Ishikawa (cell line): ENCODE measurements at regions not wholly inside any gene's neighbourhood (a gene's known extent, or its start where the extent isn't known, plus 50 kb on each side); places are given as distances from the start of the nearest gene placed in this dataset.

Source experiments
- CEBPB ChIP-seq: IDR thresholded peaks from 2 replicates; pipeline ENCODE4 v1.6.1; 2012
- CREB1 ChIP-seq: IDR thresholded peaks from 2 replicates; pipeline ENCODE4 v1.6.1; 2012; ENCODE audit warnings: low read depth
- EGR1 ChIP-seq: IDR thresholded peaks from 2 replicates; pipeline ENCODE4 v1.6.1; 2012
- EP300 ChIP-seq: IDR thresholded peaks from 2 replicates; pipeline ENCODE4 v1.6.1; 2012; ENCODE audit warnings: borderline replicate concordance
- FOXM1 ChIP-seq: IDR thresholded peaks from 2 replicates; pipeline ENCODE4 v1.6.1; 2012; ENCODE audit warnings: low read depth, borderline replicate concordance
- MAX ChIP-seq: IDR thresholded peaks from 2 replicates; pipeline ENCODE4 v1.6.1; 2012
- NFIC ChIP-seq: IDR thresholded peaks from 2 replicates; pipeline ENCODE4 v1.6.1; 2012
- RAD21 ChIP-seq: IDR thresholded peaks from 2 replicates; pipeline ENCODE4 v1.6.1; 2012; ENCODE audit warnings: low read depth
- TAF1 ChIP-seq: IDR thresholded peaks from 2 replicates; pipeline ENCODE4 v1.6.1; 2012; ENCODE audit warnings: low read depth, mild to moderate bottlenecking
- TCF12 ChIP-seq: IDR thresholded peaks from 2 replicates; pipeline ENCODE4 v1.6.1; 2012; ENCODE audit warnings: low read depth
- TEAD4 ChIP-seq: IDR thresholded peaks from 2 replicates; pipeline ENCODE4 v1.6.1; 2012
- USF1 ChIP-seq: IDR thresholded peaks from 2 replicates; pipeline ENCODE4 v1.6.1; 2012
- YY1 ChIP-seq: IDR thresholded peaks from 2 replicates; pipeline ENCODE4 v1.6.1; 2012; ENCODE audit warnings: low read depth
- ZBTB7A ChIP-seq: IDR thresholded peaks from 2 replicates; pipeline ENCODE4 v1.6.1; 2012; ENCODE audit warnings: low read depth
- TF ChIP-seq, protein P1 (sequence below): IDR thresholded peaks from 2 replicates; pipeline ENCODE4 v1.6.1; 2012; ENCODE audit warnings: low read depth, mild to moderate bottlenecking

DNA sequence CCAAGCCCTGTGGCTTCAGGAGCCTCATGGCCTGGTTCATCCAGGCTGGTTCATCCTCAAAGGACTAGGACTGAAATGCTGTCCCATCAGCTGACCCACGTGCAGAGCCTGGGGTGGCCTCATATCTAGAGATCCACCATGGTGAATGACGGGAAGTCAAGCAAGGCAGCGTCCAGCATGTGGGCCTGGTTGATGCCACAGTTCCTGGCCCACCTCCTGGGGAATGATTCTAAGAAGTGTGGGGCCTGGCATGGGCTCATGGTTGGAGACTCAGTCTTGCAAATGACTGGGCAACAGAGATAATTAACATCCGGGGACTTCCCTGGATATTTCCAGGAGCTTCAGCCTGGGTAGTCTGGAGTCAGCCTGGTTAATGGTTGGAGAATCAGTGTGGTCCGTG is 302.4 kb upstream of the SFSWAP start:
- TF ChIP-seq CEBPB (no peak), EP300 (no peak), TEAD4 (no peak), USF1 (no peak), ZBTB7A (no peak), CREB1 (no peak), RAD21 (no peak), TCF12 (no peak), YY1 (no peak), NFIC (no peak), EGR1 (no peak), TAF1 (no peak), MAX (no peak)
- TF ChIP-seq, protein P1, sequence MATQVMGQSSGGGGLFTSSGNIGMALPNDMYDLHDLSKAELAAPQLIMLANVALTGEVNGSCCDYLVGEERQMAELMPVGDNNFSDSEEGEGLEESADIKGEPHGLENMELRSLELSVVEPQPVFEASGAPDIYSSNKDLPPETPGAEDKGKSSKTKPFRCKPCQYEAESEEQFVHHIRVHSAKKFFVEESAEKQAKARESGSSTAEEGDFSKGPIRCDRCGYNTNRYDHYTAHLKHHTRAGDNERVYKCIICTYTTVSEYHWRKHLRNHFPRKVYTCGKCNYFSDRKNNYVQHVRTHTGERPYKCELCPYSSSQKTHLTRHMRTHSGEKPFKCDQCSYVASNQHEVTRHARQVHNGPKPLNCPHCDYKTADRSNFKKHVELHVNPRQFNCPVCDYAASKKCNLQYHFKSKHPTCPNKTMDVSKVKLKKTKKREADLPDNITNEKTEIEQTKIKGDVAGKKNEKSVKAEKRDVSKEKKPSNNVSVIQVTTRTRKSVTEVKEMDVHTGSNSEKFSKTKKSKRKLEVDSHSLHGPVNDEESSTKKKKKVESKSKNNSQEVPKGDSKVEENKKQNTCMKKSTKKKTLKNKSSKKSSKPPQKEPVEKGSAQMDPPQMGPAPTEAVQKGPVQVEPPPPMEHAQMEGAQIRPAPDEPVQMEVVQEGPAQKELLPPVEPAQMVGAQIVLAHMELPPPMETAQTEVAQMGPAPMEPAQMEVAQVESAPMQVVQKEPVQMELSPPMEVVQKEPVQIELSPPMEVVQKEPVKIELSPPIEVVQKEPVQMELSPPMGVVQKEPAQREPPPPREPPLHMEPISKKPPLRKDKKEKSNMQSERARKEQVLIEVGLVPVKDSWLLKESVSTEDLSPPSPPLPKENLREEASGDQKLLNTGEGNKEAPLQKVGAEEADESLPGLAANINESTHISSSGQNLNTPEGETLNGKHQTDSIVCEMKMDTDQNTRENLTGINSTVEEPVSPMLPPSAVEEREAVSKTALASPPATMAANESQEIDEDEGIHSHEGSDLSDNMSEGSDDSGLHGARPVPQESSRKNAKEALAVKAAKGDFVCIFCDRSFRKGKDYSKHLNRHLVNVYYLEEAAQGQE: no peak

- TF ChIP-seq ZBTB7A (no peak), RAD21 (no peak), EGR1 (no peak), EP300 (no peak), TEAD4 (no peak), NFIC (no peak), MAX (no peak), TAF1 (no peak), USF1 (no peak), FOXM1 (no peak), CEBPB (no peak), TCF12 (no peak), YY1 (no peak), CREB1 (no peak)
- TF ChIP-seq, protein P1: no peak
These were observed 301.7 kb upstream of the SFSWAP start for GRCh38 chr12:131409211-131409610.

GRCh38 chr12:131413006-131413405 is 297.9 kb upstream of the SFSWAP start:
- no peak for TF ChIP-seq ZBTB7A
- no peak for TF ChIP-seq CREB1
- TF ChIP-seq USF1: no peak
- no peak for TF ChIP-seq EGR1
- TF ChIP-seq TAF1: no peak
- TF ChIP-seq YY1: no peak
- no peak for TF ChIP-seq RAD21
- TF ChIP-seq FOXM1: no peak
- no peak for TF ChIP-seq NFIC
- TF ChIP-seq, protein P1: no peak
- no peak for TF ChIP-seq CEBPB
- TF ChIP-seq TCF12: no peak

- TF ChIP-seq EP300: no peak
- no peak for TF ChIP-seq MAX
- TF ChIP-seq TEAD4: no peak
- no peak for TF ChIP-seq CEBPB
- TF ChIP-seq TCF12: no peak
- no peak for TF ChIP-seq TAF1
- TF ChIP-seq USF1: no peak
- TF ChIP-seq YY1: no peak
- TF ChIP-seq, protein P1: no peak
- TF ChIP-seq RAD21: no peak
- TF ChIP-seq FOXM1: no peak
These were observed 297.4 kb upstream of the SFSWAP start for GRCh38 chr12:131413471-131413870.
